ENCODE measurements at regions not wholly inside any gene's neighbourhood (a gene's known extent, or its start where the extent isn't known, plus 50 kb on each side); places are given as distances from the start of the nearest gene placed in this dataset.

DNA sequence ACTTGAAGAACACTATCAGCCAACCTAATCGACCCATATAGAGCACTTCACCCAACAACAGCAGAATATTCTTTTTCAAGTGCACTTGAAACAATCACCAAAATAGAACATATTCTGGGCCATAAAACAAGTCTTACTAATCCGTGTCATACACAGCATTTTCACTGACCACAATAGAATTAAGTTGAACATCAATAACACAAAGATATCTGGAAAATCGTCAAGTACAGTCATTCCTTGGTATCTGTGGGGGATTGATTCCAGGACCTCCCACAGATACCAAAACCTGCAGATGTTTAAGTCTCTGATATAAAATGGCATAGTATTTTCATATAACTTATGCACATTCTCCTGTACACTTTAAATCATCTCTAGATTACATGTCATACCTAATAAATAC lies 295.7 kb downstream of the BCL11B start:
- DNase-seq (ENCODE audit: low read depth in 1 of 2, low spot score in 1 of 2) = no peak

DNA sequence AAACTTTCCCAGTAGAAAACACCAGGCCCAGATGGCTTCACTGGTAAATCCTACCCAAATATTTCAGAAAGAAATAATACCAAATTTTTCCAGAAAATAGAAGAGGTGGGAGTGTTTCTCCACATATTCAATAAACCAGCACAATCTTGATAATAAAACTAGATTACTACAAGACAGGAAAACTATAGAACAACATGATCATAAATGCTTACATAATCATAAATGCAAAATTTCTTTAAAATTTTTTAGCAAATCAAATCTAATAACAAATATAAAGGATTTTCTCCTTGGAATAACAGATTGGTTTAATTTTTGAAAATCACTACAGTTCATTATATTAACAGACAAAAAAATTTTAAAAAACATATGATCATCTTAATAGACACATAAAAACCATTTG lies 294.5 kb downstream of the BCL11B start:
- DNase-seq (ENCODE audit: low read depth in 1 of 2, low spot score in 1 of 2) = no peak

DNA sequence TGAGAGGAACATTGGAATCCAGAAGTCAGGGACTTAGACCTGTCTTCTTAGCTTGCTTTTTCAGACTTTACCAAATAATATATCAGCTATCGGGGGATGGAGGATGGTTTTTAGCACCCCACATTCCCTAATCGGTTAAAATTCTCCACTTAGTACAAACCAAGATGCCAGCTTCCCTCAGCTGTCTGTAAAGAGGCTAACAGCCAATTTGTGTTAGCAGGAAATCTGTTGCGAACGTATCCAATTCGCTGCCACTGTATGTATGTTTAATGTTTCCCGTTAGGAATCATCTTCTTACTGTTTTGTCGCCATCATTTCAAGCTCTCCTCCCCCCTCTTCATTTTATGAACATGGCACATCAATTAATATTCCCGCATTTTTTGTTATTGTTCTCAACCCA lies 289.0 kb downstream of the BCL11B start:
- no peak for DNase-seq (ENCODE audit: low read depth in 1 of 2, low spot score in 1 of 2)

DNA sequence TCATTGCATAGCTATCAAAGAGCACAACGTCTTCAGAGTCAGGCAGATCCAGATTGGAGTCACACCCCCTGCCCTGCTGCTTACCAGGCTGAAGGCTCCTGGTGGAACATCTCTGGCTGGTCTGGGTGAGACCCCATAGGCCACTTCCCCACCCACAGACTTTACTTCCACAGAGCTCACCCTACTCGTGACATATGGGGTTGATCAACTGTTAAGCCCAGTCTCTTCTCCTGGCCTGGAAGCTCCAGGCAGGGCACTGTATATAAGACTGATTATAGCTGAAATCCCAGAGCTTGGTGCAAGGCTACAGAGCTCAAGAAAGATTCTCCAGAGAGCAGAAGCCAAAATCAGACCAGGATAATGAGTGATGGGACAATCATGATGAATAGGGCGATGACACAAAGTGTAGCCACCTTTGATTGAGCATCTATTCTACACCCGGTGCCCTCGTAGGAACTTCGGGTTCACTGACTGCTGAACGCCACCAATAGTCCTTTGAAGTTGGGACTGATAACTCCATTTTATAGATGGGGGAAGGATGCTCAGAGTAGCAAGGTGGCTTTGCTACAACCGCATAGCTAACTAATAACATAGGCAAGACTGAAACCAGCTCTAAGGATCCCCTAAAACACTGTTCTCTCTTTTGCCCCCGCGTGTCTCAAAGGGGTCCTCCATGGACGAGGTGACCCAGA lies 287.8 kb downstream of the BCL11B start:
- no peak for DNase-seq (ENCODE audit: low read depth in 1 of 2, low spot score in 1 of 2)

DNA sequence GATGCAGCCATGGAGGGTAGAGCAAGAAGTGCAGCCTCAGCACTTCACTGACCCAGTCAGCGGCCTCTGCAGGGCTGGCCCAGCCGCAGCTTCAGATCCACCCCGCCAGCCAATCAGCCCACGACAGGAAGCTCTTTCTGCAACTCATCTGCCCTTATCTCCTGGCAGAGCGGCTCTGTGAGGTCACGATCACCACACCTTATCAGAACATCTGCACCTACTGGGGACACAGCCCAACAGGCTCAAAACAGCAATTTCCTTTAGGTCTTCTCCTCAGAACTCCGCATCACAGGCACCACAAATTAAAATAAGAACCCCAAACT lies 287.3 kb downstream of the BCL11B start:
- peak; percentile 32 to 51 for DNase-seq (ENCODE audit: low read depth in 1 of 2, low spot score in 1 of 2)

DNA sequence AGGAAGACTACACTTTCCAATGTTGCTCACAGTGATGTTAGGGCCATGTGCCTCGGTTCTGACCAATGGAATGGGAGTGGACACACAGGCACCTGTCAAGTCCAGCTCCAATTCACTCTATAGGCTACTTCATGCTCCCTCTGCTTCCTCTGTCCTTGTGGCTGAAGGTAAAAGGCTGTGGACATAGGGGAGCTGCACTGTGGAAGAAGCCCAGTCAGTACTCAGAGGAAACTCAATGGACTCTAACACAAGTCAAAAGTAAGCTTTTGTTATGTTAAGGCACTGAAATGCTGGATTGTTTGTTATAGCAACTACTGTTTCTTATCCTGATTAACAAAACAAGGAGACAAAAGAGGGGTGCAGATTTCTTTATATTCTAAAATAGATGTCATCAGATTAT lies 278.2 kb downstream of the BCL11B start:
- no peak for DNase-seq (ENCODE audit: low read depth in 1 of 2, low spot score in 1 of 2)

DNA sequence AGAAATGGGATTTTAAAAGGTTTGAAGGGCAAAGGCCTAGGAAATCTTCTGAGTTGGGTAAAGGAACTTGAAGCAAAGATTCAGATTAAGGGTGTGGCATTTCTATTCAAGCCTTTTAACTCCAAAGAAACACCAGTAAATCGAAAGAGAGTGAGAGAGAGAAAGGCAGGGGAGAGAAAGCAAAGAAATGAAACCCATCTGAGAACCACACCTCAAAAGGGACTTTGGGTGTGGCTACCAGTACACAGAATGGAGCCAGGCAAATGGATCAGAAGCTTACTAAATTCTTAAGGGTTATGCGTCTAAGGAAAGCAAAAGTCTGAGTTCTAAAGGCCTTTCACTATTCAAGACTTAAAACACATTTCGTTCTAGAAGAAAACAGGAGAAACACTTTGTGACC lies 277.4 kb downstream of the BCL11B start:
- no peak for DNase-seq (ENCODE audit: low read depth in 1 of 2, low spot score in 1 of 2)

DNA sequence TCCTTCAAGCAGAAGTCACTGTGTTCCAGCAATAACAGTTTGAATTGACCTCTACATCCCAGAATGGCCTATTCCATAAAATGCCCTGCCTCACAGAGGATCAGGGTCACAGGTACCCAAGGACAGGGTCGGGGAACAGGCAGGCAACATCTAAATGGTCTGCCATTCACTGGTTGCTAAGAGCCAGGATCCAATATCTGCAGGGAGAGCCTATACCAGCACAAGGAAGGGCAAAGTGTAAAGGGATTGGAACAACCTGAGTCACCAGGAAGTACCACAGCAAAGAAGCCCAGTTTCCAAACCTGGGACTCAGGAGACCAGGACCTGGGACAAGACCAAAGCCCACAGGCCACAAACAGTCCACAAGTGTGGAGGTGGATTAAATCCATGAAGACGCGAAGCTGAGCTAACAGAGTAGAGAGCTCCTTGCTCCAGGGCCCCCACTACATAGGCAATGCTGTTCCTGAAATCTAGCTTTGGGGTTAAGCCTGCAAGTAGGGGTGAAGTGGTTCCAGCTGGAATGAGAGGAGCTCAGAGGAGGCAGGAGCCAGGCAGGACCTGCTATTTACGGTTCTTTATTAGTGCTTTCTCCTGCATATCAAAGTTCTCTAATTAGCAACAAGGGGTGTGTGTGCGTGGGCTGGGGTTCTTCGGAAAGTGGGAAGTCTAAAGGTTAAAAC lies 274.3 kb downstream of the BCL11B start:
- no peak for DNase-seq (ENCODE audit: low read depth in 1 of 2, low spot score in 1 of 2)

DNA sequence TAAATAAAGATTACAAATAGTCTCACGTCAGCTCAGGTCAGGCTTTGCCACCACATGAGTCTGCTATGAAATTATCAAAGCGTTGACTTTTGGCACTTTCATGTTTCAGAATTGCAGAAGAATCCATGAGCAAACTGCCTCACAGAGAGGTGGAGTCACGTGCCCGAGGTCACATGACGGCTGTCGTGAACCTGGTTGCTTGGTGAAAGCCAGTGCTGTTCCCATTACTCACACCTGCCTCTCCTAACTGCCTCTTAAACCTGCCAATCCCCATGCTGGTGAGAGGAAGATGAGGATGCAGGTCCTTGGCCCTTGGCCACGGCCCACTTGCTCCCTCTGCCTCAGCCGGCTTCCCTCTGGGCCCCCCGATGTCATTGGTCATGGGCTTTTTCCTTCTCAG lies 272.7 kb downstream of the BCL11B start:
- DNase-seq (ENCODE audit: low read depth in 1 of 2, low spot score in 1 of 2) = no peak

DNA sequence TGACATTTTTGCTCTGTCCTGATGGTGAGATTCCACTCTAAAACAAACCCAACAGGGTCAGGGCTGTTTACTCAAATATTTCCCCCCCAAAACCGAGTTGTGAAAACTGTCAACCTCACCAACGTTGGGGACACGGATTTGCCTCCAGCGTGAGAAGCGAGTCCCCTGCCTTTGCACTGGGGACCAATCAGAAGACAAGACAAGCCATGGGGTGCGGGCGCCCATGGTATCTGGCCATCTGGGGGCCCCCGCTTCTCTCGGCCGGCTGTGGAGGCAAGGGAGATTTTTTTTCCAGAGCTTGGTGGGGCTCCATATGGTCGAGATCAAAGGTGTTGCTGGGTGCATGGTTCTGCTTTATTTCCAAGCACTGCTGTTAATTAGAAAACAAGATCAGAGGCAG lies 272.1 kb downstream of the BCL11B start:
- DNase-seq (ENCODE audit: low read depth in 1 of 2, low spot score in 1 of 2) = no peak

DNA sequence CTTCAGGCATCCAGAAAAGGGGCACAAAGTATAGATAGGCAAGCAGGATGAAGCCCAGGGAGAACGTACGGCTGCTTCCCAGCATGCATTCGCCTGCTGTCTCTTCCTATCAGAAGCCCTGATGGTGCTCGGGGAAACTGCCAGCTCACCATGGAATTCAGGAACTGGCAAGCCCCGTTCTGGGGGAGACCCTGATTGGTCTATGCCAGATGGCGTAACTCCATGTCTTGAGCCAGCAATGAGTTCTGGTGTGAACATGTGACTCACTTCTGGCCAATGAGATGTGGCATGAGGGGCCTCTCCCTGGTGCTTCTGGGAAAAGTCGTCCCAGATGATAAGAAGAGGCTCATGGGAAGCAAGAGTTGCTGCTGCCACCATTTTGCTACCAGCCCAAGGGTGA lies 270.8 kb downstream of the BCL11B start:
- no peak for DNase-seq (ENCODE audit: low read depth in 1 of 2, low spot score in 1 of 2)

DNA sequence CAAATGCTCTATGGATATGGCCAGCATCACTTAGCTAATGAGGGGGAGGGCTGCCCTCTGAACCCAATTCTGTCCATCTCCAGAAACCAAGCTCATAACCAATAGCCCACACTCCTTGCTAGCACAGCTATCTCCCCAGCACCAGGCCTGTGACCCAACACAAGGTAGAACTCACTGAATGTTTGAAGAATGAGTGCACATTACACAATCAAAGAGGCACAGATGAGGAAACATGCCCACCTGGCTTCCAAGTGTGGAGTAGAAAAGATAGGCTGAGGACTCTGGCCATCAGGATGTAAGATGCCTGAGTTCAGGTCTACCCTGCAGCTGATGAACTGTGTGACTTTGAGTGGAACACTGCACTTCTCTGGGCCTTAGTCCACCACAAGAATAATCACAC lies 268.4 kb downstream of the BCL11B start:
- no peak for DNase-seq (ENCODE audit: low read depth in 1 of 2, low spot score in 1 of 2)

DNA sequence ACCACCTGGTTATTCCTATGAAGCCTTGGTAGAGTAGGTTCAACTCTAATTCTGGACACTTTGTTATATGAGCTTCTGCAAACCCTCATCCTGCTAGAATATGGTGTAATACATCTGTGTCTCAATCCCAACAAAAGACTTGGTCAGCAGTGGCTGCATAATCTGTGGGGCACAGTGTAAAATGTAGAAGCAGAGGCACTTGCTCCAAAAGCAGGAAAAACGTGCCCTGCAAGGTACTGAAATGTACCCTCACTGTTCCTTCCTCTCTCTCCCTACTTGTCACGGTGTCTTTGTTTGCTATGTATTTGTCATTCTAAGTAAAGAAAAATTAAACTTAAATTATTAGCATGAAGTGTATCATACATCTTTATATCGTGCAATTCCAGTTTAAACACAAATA lies 267.9 kb downstream of the BCL11B start:
- no peak for DNase-seq (ENCODE audit: low read depth in 1 of 2, low spot score in 1 of 2)

DNA sequence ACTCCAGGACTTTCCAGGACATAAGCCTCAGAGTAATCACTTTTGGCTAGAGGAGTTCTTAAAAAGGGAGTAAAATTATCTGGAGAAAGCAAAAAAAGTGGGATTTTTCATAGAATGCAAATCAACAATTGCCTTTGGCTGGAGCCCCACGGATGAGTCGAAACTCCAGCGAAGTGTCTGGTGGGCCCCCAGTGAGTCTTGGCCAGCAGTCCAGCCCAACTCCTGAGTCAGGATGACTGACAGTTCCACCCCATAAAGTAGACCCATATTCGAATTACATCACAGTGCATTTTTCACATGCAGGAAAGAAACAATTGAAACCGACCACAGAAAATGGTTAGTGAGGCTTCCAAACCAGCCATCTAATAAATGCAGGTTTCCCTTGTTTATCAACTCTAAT lies 265.7 kb downstream of the BCL11B start:
- no peak for DNase-seq (ENCODE audit: low read depth in 1 of 2, low spot score in 1 of 2)

DNA sequence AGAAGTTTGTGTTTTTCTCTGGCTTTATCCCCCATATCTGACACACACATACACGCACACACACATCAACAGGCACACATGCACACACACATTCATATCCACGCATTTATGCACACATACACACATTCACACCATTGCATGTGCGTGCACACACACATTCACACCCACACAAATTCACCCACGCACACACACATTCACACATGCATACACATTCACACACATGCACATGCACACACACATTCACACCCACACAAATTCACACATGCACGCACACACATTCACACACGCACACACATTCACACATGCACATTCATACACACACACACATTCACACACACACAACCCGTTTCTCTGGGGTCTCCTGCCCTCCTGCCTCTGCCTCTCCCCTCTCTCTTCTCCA lies 264.2 kb downstream of the BCL11B start:
- DNase-seq (ENCODE audit: low read depth in 1 of 2, low spot score in 1 of 2) = no peak

DNA sequence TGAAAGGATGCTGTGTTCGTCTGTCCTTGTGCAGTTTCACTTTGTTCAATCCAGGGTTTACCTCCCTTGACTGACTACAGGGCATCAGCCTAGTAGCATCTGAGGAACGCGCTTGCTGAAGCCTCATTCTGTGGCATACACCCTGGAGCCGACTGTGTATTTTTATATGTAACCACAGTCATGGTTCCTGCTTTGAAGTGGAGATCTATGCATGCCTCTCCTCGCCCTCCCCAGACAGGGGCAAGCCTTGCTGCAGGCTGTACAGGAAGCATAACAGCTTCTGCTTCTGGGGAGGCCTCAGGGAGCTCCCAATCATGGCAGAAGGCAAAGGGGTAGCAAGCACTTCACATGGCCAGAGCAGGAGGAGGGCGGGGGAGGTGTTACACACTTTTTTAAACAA lies 262.1 kb downstream of the BCL11B start:
- DNase-seq (ENCODE audit: low read depth in 1 of 2, low spot score in 1 of 2) = no peak

DNA sequence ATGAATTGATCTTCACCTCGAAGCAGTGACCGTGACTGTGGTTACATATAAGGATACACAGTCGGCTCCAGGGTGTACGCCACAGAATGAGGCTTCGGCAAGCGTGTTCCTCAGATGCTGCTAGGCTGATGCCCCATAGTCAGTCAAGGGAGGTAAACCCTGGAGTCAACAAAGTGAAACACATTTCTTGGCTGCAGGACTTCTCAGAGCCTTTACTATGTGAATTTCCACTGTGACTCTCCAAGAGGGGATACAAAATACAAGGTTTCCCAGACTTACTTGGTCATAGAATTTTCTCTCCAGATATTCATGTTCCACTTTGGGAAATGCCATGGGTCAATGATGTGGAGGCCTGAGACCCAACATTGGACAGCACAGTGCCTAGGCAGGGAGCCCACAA lies 260.6 kb downstream of the BCL11B start:
- DNase-seq (ENCODE audit: low read depth in 1 of 2, low spot score in 1 of 2) = no peak

DNA sequence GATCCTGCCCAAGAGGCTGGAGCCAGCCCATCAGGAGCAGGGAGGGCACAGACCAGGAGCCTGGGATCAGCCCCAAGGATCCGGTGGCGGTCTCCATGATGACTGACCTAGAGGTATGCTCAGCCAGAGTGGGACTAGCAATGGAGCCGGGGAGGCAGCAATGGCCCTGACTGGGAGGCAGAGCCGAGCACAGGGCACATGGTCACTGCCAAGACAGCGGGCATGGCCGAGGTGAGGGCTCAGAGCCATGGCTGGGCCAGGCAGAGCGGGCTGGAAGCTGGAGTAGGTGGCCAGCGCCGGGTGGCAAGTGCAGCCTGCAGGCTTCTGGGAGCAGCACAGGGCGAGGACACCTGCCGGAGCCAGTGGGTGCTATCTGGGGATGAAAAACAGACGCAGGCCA lies 259.3 kb downstream of the BCL11B start:
- no peak for DNase-seq (ENCODE audit: low read depth in 1 of 2, low spot score in 1 of 2)

DNA sequence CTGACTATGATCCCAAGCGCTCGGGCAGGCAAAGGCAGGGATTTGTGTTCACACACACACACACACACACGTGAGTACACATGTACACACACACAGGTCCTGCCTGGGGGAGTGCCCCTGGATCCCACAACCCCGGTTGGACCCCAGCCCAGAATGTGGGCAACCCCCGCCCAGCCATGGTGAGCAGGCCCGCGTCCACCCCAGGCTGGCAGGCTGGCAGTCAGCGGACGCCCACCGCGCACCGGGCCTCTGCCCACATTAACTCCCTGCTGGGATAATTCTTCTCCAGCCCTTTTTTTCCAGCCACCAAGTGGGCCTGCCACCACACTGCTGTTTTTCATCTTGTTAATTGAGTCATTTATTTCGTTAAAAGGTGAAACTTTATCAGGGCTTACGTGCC lies 256.2 kb downstream of the BCL11B start:
- DNase-seq (ENCODE audit: low read depth in 1 of 2, low spot score in 1 of 2) = no peak

DNA sequence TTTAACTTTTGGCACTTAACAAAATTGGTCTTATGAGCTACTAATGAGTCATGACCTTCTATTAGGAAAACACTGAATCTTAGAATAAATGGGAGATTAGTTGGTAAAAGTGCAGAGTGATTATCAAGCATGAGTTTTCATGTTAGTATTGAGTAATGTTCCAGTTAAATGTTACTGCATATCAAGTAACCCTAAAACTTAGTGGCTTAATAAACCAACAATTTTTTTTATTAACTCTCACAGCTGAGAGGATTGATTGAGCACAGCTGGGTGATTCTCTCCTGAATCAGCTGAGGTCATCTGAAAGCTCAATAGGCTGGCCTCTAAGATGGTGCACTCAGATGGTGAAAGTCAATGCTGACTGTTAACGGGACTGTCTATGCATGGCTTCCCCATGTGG lies 248.6 kb downstream of the BCL11B start:
- no peak for DNase-seq (ENCODE audit: low read depth in 1 of 2, low spot score in 1 of 2)

DNA sequence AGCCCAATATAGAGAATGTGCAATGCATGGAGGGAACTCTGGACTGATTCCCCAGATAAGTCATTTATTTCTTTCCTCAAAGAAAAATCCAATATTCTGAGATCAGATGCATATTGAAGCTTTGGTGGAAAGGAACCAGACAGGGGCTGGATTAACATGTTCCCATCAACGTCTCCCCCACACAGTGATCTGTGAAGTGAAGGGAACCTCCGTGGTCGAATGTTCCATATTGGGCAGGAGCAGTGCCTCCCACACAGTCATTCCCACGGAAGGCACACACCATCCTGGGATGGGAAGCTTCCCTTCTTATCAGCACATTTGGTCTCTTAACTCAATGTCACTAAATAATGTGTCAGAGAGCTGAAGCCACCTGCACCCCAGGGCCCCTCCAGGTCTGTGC lies 247.1 kb downstream of the BCL11B start:
- DNase-seq (ENCODE audit: low read depth in 1 of 2, low spot score in 1 of 2) = no peak

DNA sequence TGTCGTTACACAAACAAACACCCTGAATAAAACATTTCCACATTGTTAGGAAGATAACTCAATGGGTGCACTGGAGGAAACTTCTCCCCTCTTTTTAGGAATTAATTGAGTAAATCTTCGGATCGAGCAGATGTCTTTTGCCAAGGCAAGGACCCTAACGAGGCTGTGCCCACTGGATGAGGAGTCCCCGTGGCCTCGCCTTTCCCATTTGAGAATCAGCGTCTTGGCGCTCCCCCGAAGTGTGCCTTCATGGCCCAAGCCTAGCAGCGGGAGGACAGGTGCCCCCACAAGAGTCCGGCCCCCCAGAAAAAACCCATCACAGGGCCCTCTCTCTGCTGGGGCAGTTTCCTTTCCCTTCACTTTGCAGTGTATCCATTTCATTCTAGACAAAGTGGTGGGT lies 246.6 kb downstream of the BCL11B start:
- no peak for DNase-seq (ENCODE audit: low read depth in 1 of 2, low spot score in 1 of 2)

DNA sequence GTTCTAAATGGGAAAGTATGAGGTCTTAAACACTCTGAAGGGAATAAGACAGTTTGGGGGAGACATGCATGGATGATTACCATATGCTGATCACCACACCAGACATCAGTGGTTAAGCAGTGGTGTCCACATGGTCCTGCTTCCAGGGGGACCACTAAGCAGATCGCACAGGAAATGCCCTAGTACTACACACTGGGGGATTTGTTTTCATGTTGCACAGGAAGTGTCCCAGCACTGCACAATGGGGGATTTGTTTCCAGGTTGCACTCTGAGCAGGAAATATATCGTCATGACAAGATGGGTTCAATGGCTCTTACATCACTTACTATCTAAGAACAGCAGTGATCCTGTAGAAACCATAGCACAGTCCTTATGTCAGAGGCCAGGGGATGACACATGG lies 245.5 kb downstream of the BCL11B start:
- DNase-seq (ENCODE audit: low read depth in 1 of 2, low spot score in 1 of 2) = peak in 1 of 2 donors; percentile 22
